ENCODE measurements at regions not wholly inside any gene's neighbourhood (a gene's known extent, or its start where the extent isn't known, plus 50 kb on each side); places are given as distances from the start of the nearest gene placed in this dataset.
A peak's percentile ranks its signal among the peaks of the same experiment; 100 is the strongest.

DNA sequence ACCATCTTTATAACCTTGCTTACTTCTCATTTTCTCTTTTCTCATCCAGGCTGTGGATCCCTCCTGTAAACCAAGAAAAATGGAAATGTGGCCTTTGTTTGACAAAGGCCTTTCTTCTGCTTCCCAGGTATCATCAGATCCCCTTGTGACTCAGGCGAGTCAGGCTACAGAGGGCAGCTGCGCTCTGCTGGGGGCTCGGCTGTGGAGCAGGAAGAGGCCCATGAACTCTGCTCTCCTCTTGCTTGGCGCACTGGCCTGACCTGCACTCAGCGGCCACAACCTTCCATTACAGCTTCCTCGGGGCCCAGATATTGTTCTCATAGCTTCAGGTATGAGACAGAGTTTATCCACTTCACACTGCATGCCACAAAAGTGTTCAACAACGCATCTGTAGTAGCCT, 457.6 kb upstream of the COBL start:
- CTCF ChIA-PET: interaction anchor here (0.6 kb wide), 1 partner anchor 339 kb away, joined by 3 read pairs; no protein-coding TSS in a partner anchor
- no TSS peak for BruUV-seq (replicated peaks)

GRCh38 chr7:51772190-51772589, 455.6 kb upstream of the COBL start:
- DNase-seq: no peak
- H3K36me3 Mint-ChIP-seq (ENCODE audit: insufficient read depth, unreplicated experiment): no peaks in the 10 kb centered on the region
- Histone ChIP-seq H3K36me3 (ENCODE audit: control insufficient read depth, insufficient read depth, low read length) (no peaks in the 10 kb centered on the region), H3K9me3 (no peaks in the 10 kb centered on the region), H3K4me3 (ENCODE audit: low read depth, low read length) (no peak overlapping the region), H3K4me1 (no peaks in the 10 kb centered on the region), H3K27me3 (replicated peaks; ENCODE audit: control insufficient read depth, insufficient read depth, low read length) (no peaks in the 10 kb centered on the region)
- no TSS peak for BruUV-seq (replicated peaks)
- H3K4me3 Mint-ChIP-seq (ENCODE audit: unreplicated experiment): no peak overlapping the region
- H3K27me3 Mint-ChIP-seq (ENCODE audit: insufficient read depth, unreplicated experiment): no peaks in the 10 kb centered on the region
- H3K9me3 Mint-ChIP-seq (ENCODE audit: unreplicated experiment): no peaks in the 10 kb centered on the region
- TF ChIP-seq, protein P1, sequence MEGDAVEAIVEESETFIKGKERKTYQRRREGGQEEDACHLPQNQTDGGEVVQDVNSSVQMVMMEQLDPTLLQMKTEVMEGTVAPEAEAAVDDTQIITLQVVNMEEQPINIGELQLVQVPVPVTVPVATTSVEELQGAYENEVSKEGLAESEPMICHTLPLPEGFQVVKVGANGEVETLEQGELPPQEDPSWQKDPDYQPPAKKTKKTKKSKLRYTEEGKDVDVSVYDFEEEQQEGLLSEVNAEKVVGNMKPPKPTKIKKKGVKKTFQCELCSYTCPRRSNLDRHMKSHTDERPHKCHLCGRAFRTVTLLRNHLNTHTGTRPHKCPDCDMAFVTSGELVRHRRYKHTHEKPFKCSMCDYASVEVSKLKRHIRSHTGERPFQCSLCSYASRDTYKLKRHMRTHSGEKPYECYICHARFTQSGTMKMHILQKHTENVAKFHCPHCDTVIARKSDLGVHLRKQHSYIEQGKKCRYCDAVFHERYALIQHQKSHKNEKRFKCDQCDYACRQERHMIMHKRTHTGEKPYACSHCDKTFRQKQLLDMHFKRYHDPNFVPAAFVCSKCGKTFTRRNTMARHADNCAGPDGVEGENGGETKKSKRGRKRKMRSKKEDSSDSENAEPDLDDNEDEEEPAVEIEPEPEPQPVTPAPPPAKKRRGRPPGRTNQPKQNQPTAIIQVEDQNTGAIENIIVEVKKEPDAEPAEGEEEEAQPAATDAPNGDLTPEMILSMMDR (IDR thresholded peaks at IDR 0.05; ENCODE audit: insufficient read depth in 1 of 2, low read depth in 1 of 2, low read length in 1 of 2, severe bottlenecking in 1 of 2, unreplicated experiment in 1 of 2): no peak
- intact Hi-C loops (cut with micrococcal nuclease; ENCODE audit: unreplicated experiment): no loop called here
- ChIA-PET CTCF (no interaction called here), POLR2A (no interaction called here)
- no peaks in the 10 kb centered on the region for H3K4me1 Mint-ChIP-seq (ENCODE audit: low read depth, unreplicated experiment)
- H3K27ac Mint-ChIP-seq (ENCODE audit: unreplicated experiment): no peak overlapping the region

More for the DNA sequence above, 457.6 kb upstream of the COBL start:
- H3K27me3 Mint-ChIP-seq (ENCODE audit: insufficient read depth, unreplicated experiment): no peaks in the 10 kb centered on the region
- Histone ChIP-seq H3K4me3 (ENCODE audit: low read depth, low read length) (no peak overlapping the region), H3K4me1 (no peaks in the 10 kb centered on the region), H3K27me3 (replicated peaks; ENCODE audit: control insufficient read depth, insufficient read depth, low read length) (no peaks in the 10 kb centered on the region), H3K36me3 (ENCODE audit: control insufficient read depth, insufficient read depth, low read length) (no peaks in the 10 kb centered on the region), H3K9me3 (no peaks in the 10 kb centered on the region)
- TF ChIP-seq, protein P1 (IDR thresholded peaks at IDR 0.05; ENCODE audit: insufficient read depth in 1 of 2, low read depth in 1 of 2, low read length in 1 of 2, severe bottlenecking in 1 of 2, unreplicated experiment in 1 of 2): no peak
- H3K4me3 Mint-ChIP-seq (ENCODE audit: unreplicated experiment): no peak overlapping the region
- no peak overlapping the region for H3K27ac Mint-ChIP-seq (ENCODE audit: unreplicated experiment)
- H3K9me3 Mint-ChIP-seq (ENCODE audit: unreplicated experiment): no peaks in the 10 kb centered on the region
- intact Hi-C loops (cut with micrococcal nuclease; ENCODE audit: unreplicated experiment): no loop called here
- no peak for DNase-seq
- no peaks in the 10 kb centered on the region for H3K4me1 Mint-ChIP-seq (ENCODE audit: low read depth, unreplicated experiment)
- POLR2A ChIA-PET: interaction anchor here (0.6 kb wide), 1 partner anchor 642 kb away, joined by 3 read pairs; no protein-coding TSS in a partner anchor
- H3K36me3 Mint-ChIP-seq (ENCODE audit: insufficient read depth, unreplicated experiment): no peaks in the 10 kb centered on the region

DNA sequence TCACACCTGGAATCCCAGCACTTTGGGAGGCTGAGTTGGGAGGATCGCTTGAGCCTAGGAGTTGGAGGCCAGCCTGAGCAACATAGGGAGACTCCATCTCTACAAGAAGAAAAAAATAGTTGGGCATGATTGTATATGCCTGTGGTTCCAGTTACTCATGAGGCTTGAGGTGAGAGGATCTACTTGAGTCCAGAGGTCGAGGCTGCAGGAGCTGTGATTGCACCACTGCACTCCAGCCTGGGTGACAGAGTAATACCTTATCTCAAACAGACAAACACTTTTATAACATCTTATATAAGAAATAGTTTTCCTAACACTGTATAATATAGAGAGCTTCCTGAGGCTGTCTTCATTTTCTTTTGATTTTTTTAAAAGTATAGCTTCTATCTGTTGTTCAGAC, 448.4 kb upstream of the COBL start:
- Mint-ChIP-seq H3K27ac (ENCODE audit: unreplicated experiment) (no peak overlapping the region), H3K9me3 (ENCODE audit: unreplicated experiment) (no peaks in the 10 kb centered on the region), H3K4me3 (ENCODE audit: unreplicated experiment) (no peak overlapping the region), H3K4me1 (ENCODE audit: low read depth, unreplicated experiment) (peaks cover 4% of the 10 kb centered on the region), H3K36me3 (ENCODE audit: insufficient read depth, unreplicated experiment) (no peaks in the 10 kb centered on the region), H3K27me3 (ENCODE audit: insufficient read depth, unreplicated experiment) (no peaks in the 10 kb centered on the region)
- CTCF ChIA-PET: no interaction called here
- Histone ChIP-seq H3K36me3 (ENCODE audit: control insufficient read depth, insufficient read depth, low read length) (no peaks in the 10 kb centered on the region), H3K27me3 (replicated peaks; ENCODE audit: control insufficient read depth, insufficient read depth, low read length) (no peaks in the 10 kb centered on the region), H3K4me3 (ENCODE audit: low read depth, low read length) (no peak overlapping the region), H3K9me3 (no peaks in the 10 kb centered on the region), H3K4me1 (0 out of 2 replicates have a peak, but pooled peaks cover 6% of the 10 kb centered on the region)
- POLR2A ChIA-PET: no interaction called here
- TF ChIP-seq, protein P1 (IDR thresholded peaks at IDR 0.05; ENCODE audit: insufficient read depth in 1 of 2, low read depth in 1 of 2, low read length in 1 of 2, severe bottlenecking in 1 of 2, unreplicated experiment in 1 of 2): no peak
- BruUV-seq (replicated peaks): no TSS peak
- peak in 1 of 2 experiments; percentile 42 for DNase-seq
- intact Hi-C loops (cut with micrococcal nuclease; ENCODE audit: unreplicated experiment): loop anchor here (10.0 kb wide), 1 partner anchor 160 kb away; no protein-coding TSS in a partner anchor

Data from Caco-2 (cell line).